ENCODE measurements at regions not wholly inside any gene's neighbourhood (a gene's known extent, or its start where the extent isn't known, plus 50 kb on each side); places are given as distances from the start of the nearest gene placed in this dataset.

DNA sequence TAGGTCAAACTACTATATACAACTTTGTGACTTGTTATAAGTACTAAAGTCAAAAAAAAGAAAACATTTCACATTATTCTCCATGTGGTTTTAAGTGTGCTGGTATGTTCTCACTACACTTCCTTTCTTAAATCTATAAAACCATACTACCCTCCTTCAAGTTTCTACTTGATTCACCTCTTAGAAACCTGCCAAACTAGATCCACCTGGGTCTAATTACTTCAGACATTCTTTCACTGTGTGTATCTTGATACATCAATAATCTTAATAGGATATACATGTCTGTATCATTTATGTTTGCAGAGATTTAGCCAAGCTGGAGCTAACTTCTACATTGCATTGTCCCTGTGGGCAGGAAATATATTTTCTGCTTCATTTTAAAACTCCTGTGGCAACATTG is 1012.6 kb downstream of the EFNA5 start (continued):
- TF ChIP-seq, protein P1, sequence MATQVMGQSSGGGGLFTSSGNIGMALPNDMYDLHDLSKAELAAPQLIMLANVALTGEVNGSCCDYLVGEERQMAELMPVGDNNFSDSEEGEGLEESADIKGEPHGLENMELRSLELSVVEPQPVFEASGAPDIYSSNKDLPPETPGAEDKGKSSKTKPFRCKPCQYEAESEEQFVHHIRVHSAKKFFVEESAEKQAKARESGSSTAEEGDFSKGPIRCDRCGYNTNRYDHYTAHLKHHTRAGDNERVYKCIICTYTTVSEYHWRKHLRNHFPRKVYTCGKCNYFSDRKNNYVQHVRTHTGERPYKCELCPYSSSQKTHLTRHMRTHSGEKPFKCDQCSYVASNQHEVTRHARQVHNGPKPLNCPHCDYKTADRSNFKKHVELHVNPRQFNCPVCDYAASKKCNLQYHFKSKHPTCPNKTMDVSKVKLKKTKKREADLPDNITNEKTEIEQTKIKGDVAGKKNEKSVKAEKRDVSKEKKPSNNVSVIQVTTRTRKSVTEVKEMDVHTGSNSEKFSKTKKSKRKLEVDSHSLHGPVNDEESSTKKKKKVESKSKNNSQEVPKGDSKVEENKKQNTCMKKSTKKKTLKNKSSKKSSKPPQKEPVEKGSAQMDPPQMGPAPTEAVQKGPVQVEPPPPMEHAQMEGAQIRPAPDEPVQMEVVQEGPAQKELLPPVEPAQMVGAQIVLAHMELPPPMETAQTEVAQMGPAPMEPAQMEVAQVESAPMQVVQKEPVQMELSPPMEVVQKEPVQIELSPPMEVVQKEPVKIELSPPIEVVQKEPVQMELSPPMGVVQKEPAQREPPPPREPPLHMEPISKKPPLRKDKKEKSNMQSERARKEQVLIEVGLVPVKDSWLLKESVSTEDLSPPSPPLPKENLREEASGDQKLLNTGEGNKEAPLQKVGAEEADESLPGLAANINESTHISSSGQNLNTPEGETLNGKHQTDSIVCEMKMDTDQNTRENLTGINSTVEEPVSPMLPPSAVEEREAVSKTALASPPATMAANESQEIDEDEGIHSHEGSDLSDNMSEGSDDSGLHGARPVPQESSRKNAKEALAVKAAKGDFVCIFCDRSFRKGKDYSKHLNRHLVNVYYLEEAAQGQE (IDR thresholded peaks at IDR 0.05; ENCODE audit: low read depth), result no peak
- TF ChIP-seq ELF1 (IDR thresholded peaks at IDR 0.05; ENCODE audit: borderline replicate concordance, low read depth), result no peak

- intact Hi-C loops (cut with micrococcal nuclease), result no loop called here
- ChIA-PET POLR2A (no interaction called here), RAD21 (ENCODE audit: low non-redundant PET in 1 of 2, low total read pairs in 2 of 2, uncharacterized antibody in 2 of 2, unreplicated experiment in 2 of 2) (no interaction called here), CTCF (no interaction called here)
- Histone ChIP-seq H3K27me3 (ENCODE audit: insufficient read depth, low read length) (no peaks in the 10 kb centered on the region), H3K4me2 (ENCODE audit: low read length) (no peak overlapping the region), H3K4me1 (ENCODE audit: control insufficient read depth in 1 of 2, insufficient read depth in 2 of 2, low read length in 2 of 2) (no peaks in the 10 kb centered on the region), H3K79me2 (ENCODE audit: insufficient read depth, low read length) (no peaks in the 10 kb centered on the region), H2AFZ (ENCODE audit: low read depth, low read length, poor library complexity, severe bottlenecking) (no peak overlapping the region), H3K9me2 (ENCODE audit: insufficient read depth) (no peaks in the 10 kb centered on the region), H4K20me1 (ENCODE audit: insufficient read depth) (no peaks in the 10 kb centered on the region), H3K36me3 (ENCODE audit: control insufficient read depth in 1 of 2, insufficient read depth in 2 of 2, low read length in 2 of 2) (no peaks in the 10 kb centered on the region), H3K9ac (ENCODE audit: low read length) (no peak overlapping the region), H3K4me3 (replicated peaks in 1 of 2; ENCODE audit: low read depth in 1 of 2, low read length in 2 of 2) (no peak overlapping the region), H3K9me3 (ENCODE audit: control insufficient read depth in 1 of 2, insufficient read depth in 1 of 2, low read depth in 1 of 2, low read length in 2 of 2) (no peaks in the 10 kb centered on the region), H3K27ac (ENCODE audit: low read depth, low read length) (no peak overlapping the region)
- ATAC-seq (no peak), DNase-seq (ENCODE audit: low read depth, low spot score) (no peak)
- BruUV-seq (replicated peaks), result no TSS peak
- TF ChIP-seq SRF (IDR thresholded peaks at IDR 0.05; ENCODE audit: low read depth), result no peak
- no peak for TF ChIP-seq POLR2A (IDR thresholded peaks at IDR 0.05; ENCODE audit: borderline replicate concordance, extremely low read depth, insufficient read depth, insufficient read length)
Observed at GRCh38 chr5:106656821-106657220, 1013.9 kb downstream of the EFNA5 start.

- Histone ChIP-seq H2AFZ (ENCODE audit: low read depth, low read length, poor library complexity, severe bottlenecking) (peak overlapping the region; percentile 37), H3K79me2 (ENCODE audit: insufficient read depth, low read length) (no peaks in the 10 kb centered on the region), H3K27me3 (ENCODE audit: insufficient read depth, low read length) (no peaks in the 10 kb centered on the region), H3K27ac (ENCODE audit: low read depth, low read length) (no peak overlapping the region), H3K4me3 (replicated peaks in 1 of 2; ENCODE audit: low read depth in 1 of 2, low read length in 2 of 2) (no peak overlapping the region), H4K20me1 (ENCODE audit: insufficient read depth) (no peaks in the 10 kb centered on the region), H3K9me2 (ENCODE audit: insufficient read depth) (no peaks in the 10 kb centered on the region; the same call in 1 of the 2 replicates), H3K9ac (ENCODE audit: low read length) (no peak overlapping the region), H3K9me3 (ENCODE audit: control insufficient read depth in 1 of 2, insufficient read depth in 1 of 2, low read depth in 1 of 2, low read length in 2 of 2) (no peaks in the 10 kb centered on the region), H3K4me1 (ENCODE audit: control insufficient read depth in 1 of 2, insufficient read depth in 2 of 2, low read length in 2 of 2) (no peaks in the 10 kb centered on the region), H3K36me3 (ENCODE audit: control insufficient read depth in 1 of 2, insufficient read depth in 2 of 2, low read length in 2 of 2) (no peaks in the 10 kb centered on the region), H3K4me2 (ENCODE audit: low read length) (no peak overlapping the region)
- no TSS peak for BruUV-seq (replicated peaks)
- no peak for TF ChIP-seq EZH2phosphoT487 (IDR thresholded peaks at IDR 0.05; ENCODE audit: borderline replicate concordance)
- TF ChIP-seq FOSL1 (IDR thresholded peaks at IDR 0.05; ENCODE audit: low read depth), result no peak
- no peak for TF ChIP-seq EGR1 (IDR thresholded peaks at IDR 0.05; ENCODE audit: low read depth)
- TF ChIP-seq ELF1 (IDR thresholded peaks at IDR 0.05; ENCODE audit: borderline replicate concordance, low read depth), result no peak
- no peak for TF ChIP-seq MAX (IDR thresholded peaks at IDR 0.05)
- TF ChIP-seq SIN3A (IDR thresholded peaks at IDR 0.05; ENCODE audit: low read depth), result no peak
- no peak for DNase-seq (ENCODE audit: low read depth, low spot score)
- intact Hi-C loops (cut with micrococcal nuclease), result no loop called here
- ChIA-PET CTCF (no interaction called here), RAD21 (ENCODE audit: low non-redundant PET in 1 of 2, low total read pairs in 2 of 2, uncharacterized antibody in 2 of 2, unreplicated experiment in 2 of 2) (no interaction called here), POLR2A (no interaction called here)
- ATAC-seq, result no peak
Observed at GRCh38 chr5:106649031-106649430, 1021.7 kb downstream of the EFNA5 start.

All from HCT116 (cell line).